HG03460 (cell line): ENCODE measurements at regions not wholly inside any gene's neighbourhood (a gene's known extent, or its start where the extent isn't known, plus 50 kb on each side); places are given as distances from the start of the nearest gene placed in this dataset.

Experiments
- ATAC-seq: cut with Tn5 transposase; IDR thresholded peaks from one replicate; pipeline ENCODE4 v1.9.1; 2021; ENCODE audit not compliant: unreplicated experiment

DNA sequence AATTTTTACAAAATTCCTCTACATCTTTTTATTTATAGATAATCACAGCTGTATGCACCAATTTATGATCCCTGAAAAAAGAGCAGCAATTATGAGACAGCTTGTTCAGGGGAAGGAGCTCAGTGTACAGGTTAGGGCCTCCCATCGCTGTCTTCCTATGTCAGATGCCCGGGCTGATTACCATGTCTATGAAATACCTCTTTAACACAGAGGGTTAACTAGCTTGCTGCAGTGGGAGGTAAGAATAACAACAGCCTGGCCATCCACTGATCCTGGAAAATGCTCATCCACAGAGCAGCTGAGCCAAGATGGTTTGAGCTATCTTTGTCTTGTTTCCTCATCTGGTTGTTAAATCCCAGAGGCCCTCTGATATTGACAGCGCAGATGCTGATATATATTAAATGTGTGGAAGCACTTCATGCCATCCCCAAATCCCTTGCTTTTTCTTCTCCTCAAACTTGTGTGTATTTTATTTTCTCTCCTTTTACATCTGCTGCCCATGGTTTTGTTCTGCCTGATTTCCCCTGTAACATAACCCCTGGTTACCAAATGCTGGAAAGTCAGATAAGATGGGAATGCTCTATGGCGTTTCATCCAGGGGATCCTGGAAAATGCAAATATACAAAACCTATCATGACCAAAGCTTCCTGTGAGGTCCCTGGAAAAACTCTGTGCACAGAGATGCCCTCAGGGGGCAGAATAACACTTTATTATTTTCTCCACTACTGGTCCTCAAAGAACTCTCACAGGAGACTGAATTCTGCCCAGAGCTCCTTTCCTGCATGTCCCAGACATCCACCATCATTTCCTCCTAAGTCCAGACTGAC lies 85.8 kb upstream of the PUDP start:
- no peak for ATAC-seq

DNA sequence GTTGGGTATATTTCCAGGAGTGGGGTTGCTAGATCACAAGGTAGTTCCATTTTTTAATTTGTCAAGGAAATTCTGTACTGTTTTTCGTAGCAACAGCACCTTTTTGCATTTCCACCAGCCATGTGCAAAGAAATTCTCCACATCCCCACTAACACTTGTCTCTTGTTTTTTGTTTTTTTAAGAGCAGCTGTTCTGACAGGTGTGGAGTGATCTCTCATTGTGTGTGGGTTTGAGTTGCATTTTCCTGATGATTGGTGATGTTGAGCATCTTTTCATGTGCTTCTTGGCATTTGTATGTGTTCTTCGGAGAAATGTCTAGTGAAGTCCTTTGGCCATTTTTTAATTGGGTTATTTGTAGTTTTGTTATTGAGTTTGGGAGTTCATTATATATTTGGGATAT lies 80.3 kb upstream of the PUDP start:
- ATAC-seq, result no peak

DNA sequence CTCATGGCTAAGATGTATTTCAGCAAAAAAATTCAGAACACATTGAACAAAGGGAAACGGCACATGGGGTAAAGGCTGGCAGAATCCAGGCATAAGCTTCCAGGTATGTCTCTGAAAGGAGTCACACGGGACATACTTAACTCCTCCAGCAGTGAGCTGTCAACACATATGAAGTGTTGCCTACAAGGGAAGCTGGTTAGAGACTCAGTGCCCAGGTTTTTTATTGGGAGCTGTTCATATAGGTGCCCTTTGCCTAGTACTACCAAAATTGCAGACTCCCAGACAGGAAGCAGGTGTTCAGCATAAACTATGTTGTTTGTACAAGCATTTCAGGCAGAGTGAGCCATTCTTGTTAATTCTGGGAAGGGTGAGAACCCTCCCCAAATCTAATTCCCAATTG lies 77.4 kb upstream of the PUDP start:
- ATAC-seq, result no peak

DNA sequence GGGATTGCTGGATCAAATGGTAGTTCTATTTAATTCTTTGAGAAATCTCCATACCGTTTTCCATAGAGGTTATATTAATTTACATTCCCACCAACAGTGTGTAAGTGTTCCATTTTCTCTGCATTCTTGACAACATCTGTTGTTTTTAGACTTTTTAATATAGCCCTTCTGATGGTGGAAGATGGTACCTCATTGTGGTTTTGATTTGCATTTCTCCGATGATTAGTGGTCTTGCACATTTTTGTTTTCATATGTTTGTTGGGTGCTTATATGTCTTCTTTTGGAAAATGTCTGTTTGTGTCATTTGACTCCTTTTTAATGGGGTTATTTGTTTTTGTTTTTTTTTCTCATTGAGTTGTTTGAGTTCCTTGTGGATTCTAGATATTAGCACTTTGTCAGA lies 75.3 kb upstream of the PUDP start:
- no peak for ATAC-seq

DNA sequence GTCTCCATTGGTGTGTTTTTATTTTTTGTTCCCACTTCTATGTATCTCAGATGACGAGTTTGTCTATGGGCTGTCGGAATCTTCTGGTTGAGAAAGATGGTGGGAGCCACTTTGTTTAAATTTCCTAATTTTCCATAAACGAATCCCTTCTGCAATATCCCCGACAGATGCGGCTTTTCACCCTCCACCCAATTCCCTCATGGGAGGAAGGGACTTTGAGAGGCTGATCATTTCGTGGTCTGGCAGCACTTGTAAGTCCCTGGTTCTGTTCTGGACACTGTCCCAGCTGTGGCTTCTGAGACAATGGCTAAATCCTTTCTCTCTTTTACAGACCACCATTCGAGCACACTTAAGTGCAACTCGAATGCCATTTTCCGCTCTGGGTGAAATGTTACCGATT lies 72.2 kb upstream of the PUDP start:
- ATAC-seq, result no peak

DNA sequence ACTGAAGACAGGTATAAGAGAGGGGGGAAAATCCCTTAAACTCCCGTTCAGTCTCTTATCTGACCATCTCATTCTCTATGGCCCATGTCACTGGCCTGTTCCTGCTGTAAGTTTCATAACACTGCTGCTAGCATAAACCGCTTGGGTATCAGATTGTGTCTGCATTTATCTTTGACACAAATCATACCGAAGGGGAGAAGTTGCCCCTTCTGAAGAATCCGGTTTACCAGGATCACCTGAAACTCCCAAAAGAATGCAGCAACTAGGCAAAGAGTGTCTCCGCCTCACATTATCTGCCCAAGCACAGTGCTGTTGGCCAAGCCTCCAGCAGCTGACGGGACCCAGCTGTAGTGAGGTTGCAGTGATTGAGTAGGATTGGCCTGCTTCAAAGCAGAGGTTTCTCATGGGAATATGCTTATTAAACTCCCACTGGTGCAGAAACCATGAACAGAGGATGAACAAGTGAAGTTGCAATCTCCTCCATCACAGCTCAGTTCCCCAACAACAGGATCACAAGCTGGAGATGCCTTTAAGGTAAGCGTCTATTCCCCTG lies 71.3 kb upstream of the PUDP start:
- ATAC-seq, result no peak

DNA sequence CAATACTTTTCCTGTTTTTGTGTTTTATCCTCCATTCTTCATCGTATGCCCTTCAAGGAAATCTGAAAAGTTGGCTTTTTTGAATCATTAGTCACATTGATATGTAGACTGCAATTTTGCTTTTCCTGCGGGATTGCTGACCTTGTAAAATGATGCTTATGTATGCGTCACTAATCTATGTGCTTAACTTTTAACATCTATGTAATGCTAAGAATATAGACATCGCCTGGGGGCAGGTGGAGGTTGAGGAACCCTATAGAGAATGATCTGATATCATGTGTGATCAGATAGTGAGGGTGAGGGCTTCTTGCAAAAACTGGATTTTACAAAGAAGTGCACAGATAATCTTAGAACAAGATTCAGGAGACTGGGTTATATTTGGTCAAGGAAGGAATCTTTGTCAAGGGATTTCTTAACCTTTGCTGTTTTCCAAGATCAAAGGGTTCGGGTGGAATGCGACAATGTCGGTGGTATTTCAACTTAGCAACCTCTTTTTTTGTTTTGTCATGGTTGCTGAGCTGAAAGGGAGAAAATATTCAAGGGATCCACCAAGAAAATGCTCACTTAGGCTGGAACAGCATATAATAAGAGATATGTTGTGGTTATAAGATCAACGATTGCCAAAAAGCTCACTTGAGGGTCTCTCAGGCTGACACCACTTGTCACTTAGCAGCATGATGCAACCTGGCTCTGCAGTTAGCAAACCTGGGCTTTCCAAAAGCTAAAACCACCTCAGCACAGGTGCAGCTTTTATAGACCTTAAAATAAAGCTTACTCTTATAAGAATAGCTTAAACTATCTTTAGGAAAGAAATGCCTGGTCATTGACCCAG lies 70.6 kb upstream of the PUDP start:
- no peak for ATAC-seq

DNA sequence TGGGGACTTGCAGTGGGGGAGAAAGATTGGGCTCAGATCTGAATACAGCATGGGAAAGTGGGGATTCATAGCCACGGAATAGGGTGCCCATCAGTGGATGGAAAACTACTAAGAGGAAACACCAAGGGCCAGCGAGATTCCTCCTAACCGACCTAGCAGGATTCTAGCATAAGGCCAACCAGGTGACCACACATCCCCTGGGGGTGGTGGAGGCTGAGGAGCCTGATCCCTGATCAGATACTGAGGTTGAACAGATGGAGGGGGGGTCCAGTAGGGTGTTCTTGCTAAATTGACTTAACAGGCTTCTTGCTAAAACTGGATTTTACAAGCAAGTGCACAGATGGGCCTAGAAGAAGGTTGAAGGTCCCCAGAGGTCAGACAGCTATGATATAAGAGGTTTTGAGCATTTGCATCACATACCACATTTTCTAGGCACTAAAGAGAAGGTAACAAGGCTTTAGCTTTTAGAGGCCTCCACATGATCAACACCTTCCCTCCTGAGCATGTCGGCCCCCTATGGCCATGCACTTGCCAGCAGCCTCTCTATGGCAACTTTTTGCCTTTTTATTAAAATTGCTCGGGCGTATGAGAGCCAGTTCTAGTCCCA lies 69.1 kb upstream of the PUDP start:
- ATAC-seq, result no peak

DNA sequence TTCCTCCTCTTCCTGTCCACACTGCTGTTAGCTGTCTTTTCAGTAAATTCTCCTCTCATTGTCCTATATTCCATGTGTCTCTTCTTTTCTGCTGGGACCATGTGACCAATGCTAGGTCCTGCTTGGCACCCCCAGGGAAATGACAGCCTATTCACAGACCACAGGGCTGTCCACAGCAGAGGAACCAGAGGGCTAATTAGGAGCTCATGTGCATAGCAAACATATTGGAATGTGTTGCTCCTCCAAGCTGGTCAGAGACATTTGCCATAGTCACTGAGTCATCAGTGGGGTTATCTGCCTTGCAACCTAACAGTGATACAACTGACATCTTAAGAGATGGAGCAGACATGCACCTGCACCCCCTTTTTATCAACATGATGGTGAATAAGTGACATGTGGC lies 67.9 kb upstream of the PUDP start:
- ATAC-seq, result no peak

DNA sequence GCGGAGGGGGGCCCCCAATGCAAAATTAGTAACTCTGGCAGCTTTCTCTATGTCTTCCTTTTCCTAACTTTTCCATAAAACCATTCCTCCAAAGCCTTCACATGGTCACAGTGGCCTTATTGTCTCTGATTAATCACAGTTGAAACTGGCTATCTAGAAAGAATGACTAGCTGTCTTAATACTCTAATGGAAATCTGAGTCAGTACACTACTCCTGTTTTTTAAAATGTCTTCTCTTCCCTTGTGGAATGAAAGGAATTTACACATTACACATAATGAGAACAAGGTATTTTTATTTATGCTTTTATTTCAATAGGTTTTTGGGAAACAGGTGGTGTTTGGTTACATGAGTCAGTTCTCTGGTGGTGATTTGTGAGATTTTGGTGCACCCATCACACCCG lies 66.3 kb upstream of the PUDP start:
- no peak for ATAC-seq

DNA sequence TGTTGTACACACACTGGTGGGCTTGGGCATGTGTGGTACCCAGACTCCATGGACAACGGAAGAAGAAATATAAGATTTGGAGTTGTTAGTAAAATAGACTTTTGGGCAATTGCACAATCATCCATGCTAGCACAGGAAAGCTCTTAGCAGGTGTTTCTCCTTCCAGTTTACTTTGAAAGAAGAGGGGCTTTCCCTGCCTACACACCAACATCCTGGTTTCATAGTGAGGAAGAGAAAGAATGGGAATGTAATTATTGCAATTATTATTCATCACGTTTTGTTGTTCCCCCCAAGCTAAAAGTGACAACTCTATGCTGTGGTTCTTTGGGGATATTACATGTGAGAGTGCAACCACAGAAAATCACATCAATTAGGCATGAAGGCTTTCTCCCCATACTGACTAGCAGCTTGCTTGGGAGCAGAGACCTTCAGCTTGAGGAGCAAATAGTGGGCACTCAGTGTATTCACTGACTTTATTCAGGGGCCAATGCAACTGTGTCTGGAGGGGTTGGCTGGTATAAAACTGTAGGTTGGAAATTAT lies 57.2 kb upstream of the PUDP start:
- peak; percentile 67 for ATAC-seq

DNA sequence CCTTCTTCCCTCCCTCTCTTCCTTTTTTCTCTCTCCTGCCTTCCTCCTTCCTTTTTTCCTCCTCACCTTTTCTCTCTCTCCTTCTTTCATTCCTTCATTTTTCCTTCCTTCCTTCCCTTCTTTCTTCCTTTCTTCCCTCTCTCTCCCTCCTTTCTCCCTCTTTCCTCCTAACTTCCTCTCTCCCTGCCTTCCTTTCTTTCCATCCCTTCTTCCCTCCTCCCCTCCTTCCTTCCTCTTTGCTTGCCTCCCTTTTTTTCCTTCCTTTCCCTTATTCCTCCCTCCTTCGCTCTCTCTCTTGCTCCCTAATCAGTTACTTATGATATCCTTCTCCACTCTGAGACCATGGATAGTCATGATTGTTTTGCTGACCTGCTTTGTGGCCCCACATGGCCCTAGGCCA lies 56.7 kb upstream of the PUDP start:
- no peak for ATAC-seq

DNA sequence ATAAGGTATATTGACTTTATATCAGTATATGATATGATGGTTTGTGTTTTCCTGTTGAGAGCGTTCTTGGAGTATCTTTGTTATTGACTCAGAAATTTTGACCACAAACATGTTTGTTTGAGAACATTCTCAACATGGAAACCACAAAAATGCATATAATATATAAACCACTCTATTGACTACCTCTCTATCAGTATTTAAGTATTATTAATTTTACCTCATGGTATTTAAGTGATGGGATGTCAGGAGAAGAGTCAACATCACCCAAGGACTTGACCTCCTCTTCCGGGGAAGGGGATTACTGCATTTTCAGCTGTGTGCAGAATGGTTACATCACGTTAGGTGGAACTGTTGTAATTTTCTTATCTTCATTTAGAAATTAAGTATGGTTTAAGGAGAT lies 54.3 kb upstream of the PUDP start:
- no peak for ATAC-seq

DNA sequence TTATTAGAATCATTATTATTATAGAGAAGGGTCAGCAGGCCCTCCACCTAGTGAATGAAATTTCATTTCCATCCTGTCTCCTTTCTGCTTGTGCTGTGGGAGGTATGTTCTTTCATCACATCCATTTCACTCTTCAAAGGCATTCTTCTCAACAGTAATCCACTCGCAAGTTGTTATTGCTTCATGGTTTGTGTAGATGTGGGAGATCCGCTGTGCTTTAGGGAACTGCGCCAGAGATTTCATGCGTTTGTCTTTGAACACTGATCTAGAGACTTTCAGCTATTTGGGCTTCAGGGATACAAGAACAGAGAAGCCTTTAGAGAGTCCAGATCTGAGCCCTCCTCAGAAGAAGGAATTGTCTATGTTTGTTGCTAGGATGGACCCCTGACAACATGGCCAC lies 53.5 kb upstream of the PUDP start:
- ATAC-seq, result no peak

DNA sequence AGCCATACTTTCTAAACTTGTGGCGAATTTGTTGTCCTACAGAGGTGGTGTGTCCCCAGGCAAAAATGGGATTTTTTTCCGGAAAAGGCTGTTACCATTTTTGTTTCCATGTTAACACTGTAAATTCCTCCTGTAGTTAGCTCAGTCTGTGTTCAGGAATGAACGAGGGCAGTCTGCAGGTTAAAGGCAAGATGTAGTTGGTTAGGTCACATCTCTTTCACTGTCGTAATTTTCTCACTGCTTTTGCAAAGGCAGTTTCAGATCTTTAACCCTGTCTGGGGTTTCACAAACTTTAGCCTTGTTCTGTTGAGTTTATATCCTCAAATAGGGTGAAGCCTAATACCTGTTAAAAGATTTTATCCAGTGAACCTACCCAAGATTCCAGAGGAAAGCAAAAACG lies 50.5 kb upstream of the PUDP start:
- ATAC-seq, result no peak
